Head of caudate nucleus (tissue), 42 donors: ENCODE measurements at regions not wholly inside any gene's neighbourhood (a gene's known extent, or its start where the extent isn't known, plus 50 kb on each side); places are given as distances from the start of the nearest gene placed in this dataset.
A peak's percentile ranks its signal among the peaks of the same experiment; 100 is the strongest.
"Not testable (repeated sequence)": the region's sequence is repeated elsewhere in the genome, so short reads cannot be mapped to it uniquely, and the experiment has no call there.

Source experiments
- DNase-seq, 42 donors: peaks; one replicate each; pipeline versions ENCODE4 v3.0.0 to v3.0.0-alpha.2; 2020 to 2021; ENCODE audit warnings: mixed read lengths in 7 of 42
- intact Hi-C: fragments of 100-400 bp; cut with DNase I; formaldehyde crosslinking; loops from one replicate; pipeline ENCODE4 v1.15.0; 2022

DNA sequence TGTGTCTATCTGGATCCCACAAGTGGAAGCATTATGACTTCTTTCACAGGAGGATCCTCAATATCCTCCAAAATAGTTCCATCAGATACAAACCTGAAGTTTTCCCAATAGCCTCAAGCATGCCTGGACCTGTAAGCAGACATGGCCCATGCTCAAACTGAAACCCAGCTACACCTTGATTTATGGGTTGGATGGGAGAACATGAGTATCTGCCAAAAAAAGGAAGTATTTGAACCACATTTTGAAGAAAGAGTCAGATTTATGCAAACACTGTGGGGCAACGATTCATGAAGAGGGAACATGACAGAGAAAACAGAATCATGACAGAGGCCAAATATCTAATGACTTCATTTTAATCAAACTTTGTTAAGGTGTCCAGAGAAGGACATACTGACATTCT lies 351.0 kb upstream of the NFIA start:
- no peak for DNase-seq
- intact Hi-C loops: no loop called here

- no peak for DNase-seq
- intact Hi-C loops: no loop called here
These were observed 354.8 kb upstream of the NFIA start for GRCh38 chr1:60727552-60727951.

- intact Hi-C loops: no loop called here
- no peak for DNase-seq
These were observed 365.9 kb upstream of the NFIA start for GRCh38 chr1:60716472-60716871.

GRCh38 chr1:60715970-60716369 lies 366.4 kb upstream of the NFIA start:
- intact Hi-C loops: no loop called here
- no peak for DNase-seq

- intact Hi-C loops: no loop called here
These were observed 372.9 kb upstream of the NFIA start for GRCh38 chr1:60709426-60709825.

GRCh38 chr1:60705026-60705425 lies 377.3 kb upstream of the NFIA start:
- DNase-seq: no peak
- intact Hi-C loops: no loop called here

More at GRCh38 chr1:60709426-60709825, 372.9 kb upstream of the NFIA start:
- no peak for DNase-seq

GRCh38 chr1:60703155-60703554 lies 379.2 kb upstream of the NFIA start:
- intact Hi-C loops: no loop called here
- DNase-seq: no peak

DNA sequence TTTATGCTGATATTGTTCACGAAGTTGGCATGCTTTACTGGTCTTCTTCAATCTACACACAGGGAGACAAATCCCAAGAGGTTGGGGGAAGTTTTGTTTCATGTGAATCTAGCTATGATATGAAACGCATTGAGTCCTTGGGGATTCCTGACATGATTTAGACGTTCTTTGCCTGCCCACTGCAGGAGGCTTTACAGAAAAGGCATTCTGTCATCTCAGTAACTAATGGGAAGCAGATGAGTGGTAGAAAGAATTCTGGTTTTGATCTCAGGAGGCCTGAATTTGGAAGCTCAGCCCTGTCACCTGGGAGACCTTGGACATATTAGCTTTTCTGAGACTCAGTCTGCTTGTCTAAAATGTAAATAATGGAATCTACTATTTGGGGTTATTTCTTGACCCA lies 383.0 kb upstream of the NFIA start:
- DNase-seq: peak in 3 of 42 donors; percentile 8 to 44 (median 12)
- intact Hi-C loops: no loop called here

GRCh38 chr1:60697204-60697994 lies 385.0 kb upstream of the NFIA start:
- no peak for DNase-seq
- intact Hi-C loops: no loop called here

DNA sequence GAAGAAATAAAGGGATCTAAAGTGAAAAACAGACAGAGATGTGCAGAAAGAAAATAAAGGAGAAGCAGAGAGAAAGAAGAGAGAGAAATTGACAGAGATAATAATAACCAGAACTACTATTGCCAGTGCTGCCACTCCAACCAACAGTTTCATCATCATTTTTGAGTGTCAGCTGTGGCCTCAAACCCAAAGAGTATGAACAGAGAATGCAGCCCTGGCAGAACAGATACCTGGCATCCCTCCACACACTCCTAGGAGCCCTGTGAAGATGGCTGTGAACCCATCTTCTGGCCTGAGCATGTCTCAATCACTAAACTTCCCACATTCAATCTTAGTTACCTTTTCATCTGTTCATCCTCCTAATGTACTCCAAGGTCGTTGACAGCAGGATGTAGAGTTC lies 385.8 kb upstream of the NFIA start:
- intact Hi-C loops: no loop called here
- no peak for DNase-seq

DNA sequence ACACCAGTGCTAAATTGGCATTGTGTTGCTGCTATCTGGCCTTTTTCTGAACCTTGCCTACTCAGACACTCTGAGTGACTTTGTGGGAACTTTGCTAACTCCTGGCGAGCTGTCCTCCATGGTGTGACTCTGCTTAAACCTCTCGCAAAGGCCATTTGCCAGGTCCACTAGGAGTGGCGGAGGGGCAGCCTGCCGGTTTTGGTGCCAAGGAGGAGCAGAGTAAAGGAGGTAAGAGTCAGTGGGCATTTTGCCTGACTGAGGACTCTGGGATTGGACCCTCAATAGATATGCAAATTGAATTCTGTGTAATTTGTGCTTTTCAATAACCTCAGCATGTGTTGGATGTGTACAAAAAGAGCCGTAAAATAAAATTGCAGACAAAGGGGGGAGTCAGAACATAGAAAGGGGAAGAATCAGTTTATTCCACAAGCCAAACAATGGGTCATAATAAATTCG lies 386.6 kb upstream of the NFIA start:
- DNase-seq: peak in 7 of 42 donors; percentile 1 to 36 (median 12)
- intact Hi-C loops: no loop called here

DNA sequence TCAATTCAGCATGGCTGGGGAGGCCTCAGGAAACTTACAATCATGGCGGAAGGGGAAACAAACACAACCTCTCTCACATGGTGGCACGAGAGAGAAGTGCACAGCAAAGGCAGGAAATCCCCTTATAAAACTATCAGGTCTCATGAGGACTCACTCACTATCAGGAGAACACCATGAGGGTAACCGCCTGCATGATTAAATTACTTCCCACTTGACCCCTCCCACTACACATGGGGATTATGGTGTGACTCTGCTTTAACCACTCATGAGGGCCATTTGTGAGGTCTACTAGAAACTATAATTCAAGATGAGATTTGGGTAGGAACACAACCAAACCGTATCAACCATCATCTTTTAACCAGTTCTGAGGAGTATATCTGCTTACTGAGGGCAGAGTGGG lies 387.4 kb upstream of the NFIA start:
- DNase-seq: no peak
- intact Hi-C loops: no loop called here

- intact Hi-C loops: no loop called here
- DNase-seq: no peak
These were observed 390.3 kb upstream of the NFIA start for GRCh38 chr1:60692031-60692430.

- intact Hi-C loops, DNase-seq: not testable (repeated sequence)
These were observed 394.1 kb upstream of the NFIA start for GRCh38 chr1:60688221-60688620.

DNA sequence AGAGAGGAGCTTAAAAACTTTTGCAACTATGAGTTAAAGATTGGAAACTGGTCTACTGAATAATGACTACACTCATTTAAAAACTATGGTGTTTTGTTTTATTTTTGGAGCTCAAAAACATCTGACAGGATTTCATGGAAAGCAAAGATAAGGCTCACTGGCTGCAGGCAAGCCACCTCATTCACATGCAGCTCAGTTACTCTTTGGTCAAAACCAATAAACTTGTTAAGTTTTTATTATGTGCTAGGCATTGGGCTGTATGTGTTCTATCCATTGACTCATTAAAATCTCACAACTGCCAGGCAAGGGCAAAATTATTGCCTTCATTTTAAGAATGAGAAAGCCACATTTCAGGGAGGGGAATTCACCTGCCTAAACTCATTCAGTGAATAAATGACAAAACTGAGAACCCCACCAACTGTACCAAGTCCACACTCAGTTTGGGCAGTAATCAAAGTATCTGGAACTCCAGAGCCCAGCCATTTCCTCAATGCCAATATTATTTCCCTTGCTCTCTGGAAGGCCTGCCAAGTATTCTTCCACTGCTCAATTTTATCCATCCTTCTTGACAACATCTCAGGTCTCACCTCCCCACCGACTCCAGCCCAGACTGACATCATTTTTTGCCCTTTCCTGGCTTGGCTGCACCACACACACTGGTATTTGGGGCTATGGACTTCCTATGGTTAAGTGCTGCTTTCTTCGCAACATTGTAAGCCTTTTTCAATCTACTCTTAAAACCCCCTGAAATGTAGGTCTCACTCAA lies 401.1 kb upstream of the NFIA start:
- intact Hi-C loops: no loop called here
- no peak for DNase-seq

DNA sequence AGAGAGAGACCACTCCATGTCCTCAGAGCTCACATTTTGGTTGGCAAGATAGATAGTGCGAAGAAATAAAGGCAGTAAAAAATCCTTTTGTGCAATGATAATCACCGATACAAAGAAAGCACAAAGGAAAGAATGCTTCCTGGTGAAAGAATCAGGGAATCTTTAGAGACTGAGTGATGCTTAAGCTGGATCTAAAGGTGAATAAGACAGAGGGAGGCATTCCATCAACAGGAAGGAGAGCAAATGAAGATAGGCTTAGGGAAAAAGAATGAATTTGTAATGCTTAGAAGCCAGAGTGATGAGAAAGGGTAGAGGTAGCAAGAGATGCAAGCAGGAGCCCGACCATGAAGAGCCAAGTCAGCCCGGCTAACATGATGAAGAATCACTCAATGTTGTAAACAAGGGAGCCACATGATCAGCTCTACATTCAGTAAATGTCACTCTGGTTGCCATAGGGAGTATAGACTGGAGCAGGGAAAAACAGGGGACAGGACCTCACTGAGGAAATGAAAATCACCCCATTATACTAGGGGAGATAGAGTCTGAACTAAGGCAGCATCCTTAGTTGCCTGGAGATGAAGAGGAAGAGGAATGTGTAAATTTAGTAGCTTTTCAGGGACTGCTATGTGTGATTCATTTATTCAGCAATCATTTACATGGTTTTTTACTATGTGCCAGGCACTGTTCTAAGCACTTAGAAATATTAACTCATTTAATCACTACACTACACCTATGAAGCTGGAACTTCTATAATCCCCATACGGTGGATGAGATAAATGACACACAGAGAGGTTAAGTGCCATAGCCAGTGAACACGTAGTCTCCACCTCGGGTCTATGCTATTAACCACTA lies 402.6 kb upstream of the NFIA start:
- DNase-seq: no peak
- intact Hi-C loops: no loop called here

GRCh38 chr1:60678802-60679201 lies 403.6 kb upstream of the NFIA start:
- intact Hi-C loops: no loop called here
- no peak for DNase-seq

DNA sequence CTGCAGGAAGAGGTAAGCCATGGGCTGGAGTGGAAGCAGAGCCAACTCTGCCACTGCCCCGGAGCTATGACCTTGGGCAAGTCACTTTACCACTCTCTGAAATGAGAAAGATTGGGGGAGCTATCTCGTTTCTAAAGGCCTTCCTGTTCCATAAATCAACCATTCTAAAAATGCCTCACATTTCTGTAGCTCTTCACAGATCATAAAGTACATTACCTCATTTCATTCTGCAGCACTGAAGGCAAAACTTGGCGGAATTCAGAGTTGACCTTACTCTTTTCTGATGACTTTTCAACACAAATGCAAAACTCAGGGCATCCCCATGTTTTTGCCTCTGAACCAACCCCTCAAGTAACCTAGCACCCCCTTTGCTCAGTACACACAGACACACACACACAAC lies 404.0 kb upstream of the NFIA start:
- DNase-seq: no peak

GRCh38 chr1:60672449-60672848 lies 409.9 kb upstream of the NFIA start:
- intact Hi-C loops: no loop called here
- no peak for DNase-seq

More for the DNA sequence above, 404.0 kb upstream of the NFIA start:
- intact Hi-C loops: no loop called here

- intact Hi-C loops: no loop called here
- no peak for DNase-seq
These were observed 412.1 kb upstream of the NFIA start for GRCh38 chr1:60670302-60670701.
